Panc1 (cell line): ENCODE measurements at regions not wholly inside any gene's neighbourhood (a gene's known extent, or its start where the extent isn't known, plus 50 kb on each side); places are given as distances from the start of the nearest gene placed in this dataset.

Source experiments
- ATAC-seq: fragments of 200-7000 bp; cut with Tn5 transposase; 2 replicates; pipeline ENCODE4 v1.9.1; 2020; ENCODE audit warnings: mild to moderate bottlenecking, moderate library complexity
- BruUV-seq: library from RNA; stranded (reverse); fragments of 400-500 nt; replicated peaks from 2 replicates; lab custom pipeline; 2021; lab: Mats Ljungman, UMichigan
- CTCF ChIA-PET: fragments of 300-600 bp; sonication (Branson Sonifier 250); formaldehyde crosslinking; loops from one replicate; lab custom pipeline; 2022; ENCODE audit warnings: antibody characterized with exemption; lab: Charles Lee
- POLR2A ChIA-PET: fragments of 300-600 bp; sonication (Branson Sonifier 250); formaldehyde crosslinking; loops from one replicate; lab custom pipeline; 2022; ENCODE audit warnings: antibody characterized with exemption; lab: Charles Lee
- DNase-seq: peaks from one replicate; pipeline ENCODE4 v3.0.0-alpha.2; 2010; ENCODE audit warnings: low read depth, low spot score
- H3K27ac ChIP-seq: 2 replicates; pipeline ENCODE4 v1.5.1; 2011; ENCODE audit warnings: mild to moderate bottlenecking, low read length, inconsistent platforms
- H3K27me3 ChIP-seq: fragments of 200-500 bp; sonication (Bioruptor generic); 2 replicates; pipeline ENCODE4 v1.6.0; 2014; ENCODE audit warnings: low read length, inconsistent platforms; ENCODE audit not compliant: control insufficient read depth, insufficient read depth
- H3K36me3 ChIP-seq: fragments of 200-500 bp; sonication (Bioruptor generic); 2 replicates; pipeline ENCODE4 v1.5.1; 2014; ENCODE audit warnings: inconsistent platforms, mild to moderate bottlenecking, low read length, moderate library complexity; ENCODE audit not compliant: control insufficient read depth, insufficient read depth
- H3K4me1 ChIP-seq: 2 replicates; pipeline ENCODE4 v1.5.1; 2011; ENCODE audit warnings: inconsistent platforms, mild to moderate bottlenecking, low read length, moderate library complexity; ENCODE audit not compliant: control insufficient read depth, insufficient read depth
- H3K4me3 ChIP-seq, 2 experiments: 2 replicates each; pipeline ENCODE4 v1.5.1; 2011 to 2012; ENCODE audit warnings: low read depth in 2 of 2, low read length in 2 of 2, mild to moderate bottlenecking in 2 of 2, inconsistent platforms in 1 of 2, moderate library complexity in 1 of 2
- H3K9me3 ChIP-seq: fragments of 200-500 bp; sonication (Bioruptor generic); 2 replicates; pipeline ENCODE4 v1.5.1; 2014; ENCODE audit warnings: low read depth, mild to moderate bottlenecking, inconsistent platforms, low read length, moderate library complexity; ENCODE audit not compliant: control insufficient read depth, insufficient read depth
- POLR2AphosphoS5 ChIP-seq: IDR thresholded peaks from 2 replicates; pipeline ENCODE4 v1.6.1; 2012; ENCODE audit warnings: mild to moderate bottlenecking, low read depth, low read length, moderate library complexity
- SIN3A ChIP-seq: IDR thresholded peaks from 2 replicates; pipeline ENCODE4 v1.6.1; 2012; ENCODE audit warnings: low read depth, mild to moderate bottlenecking, low read length, moderate library complexity, borderline replicate concordance; ENCODE audit not compliant: insufficient read depth
- TCF7L2 ChIP-seq: IDR thresholded peaks from 2 replicates; pipeline ENCODE4 v1.6.1; 2011; ENCODE audit warnings: mild to moderate bottlenecking, low read depth, low read length, inconsistent platforms
- in situ Hi-C: cut with HindIII; loops from 2 replicates; pipeline ENCODE4 v1.10.0; 2016; ENCODE audit warnings: low sequenced_read_pairs, low pct_unique_long_range_greater_than_20kb
- intact Hi-C: fragments of 100-400 bp; cut with micrococcal nuclease; formaldehyde crosslinking; loops from one replicate; pipeline ENCODE4 v1.10.0; 2022; ENCODE audit not compliant: unreplicated experiment
- TF ChIP-seq, protein P1 (sequence below), 2 experiments: IDR thresholded peaks; 2 replicates each; pipeline ENCODE4 v1.6.1; 2011 to 2012; ENCODE audit warnings: low read depth in 2 of 2, control low read depth in 1 of 2, low read length in 1 of 2, mild to moderate bottlenecking in 1 of 2, moderate library complexity in 1 of 2; ENCODE audit not compliant: insufficient read depth in 1 of 2
- TF ChIP-seq, protein P2 (sequence below): fragments of 450-650 bp; IDR thresholded peaks from 2 replicates; pipeline ENCODE4 v1.5.1; 2017; ENCODE audit warnings: mild to moderate bottlenecking

- Histone ChIP-seq H3K27ac (no peak overlapping the region), H3K27me3 (no peaks in the 10 kb centered on the region), H3K36me3 (no peaks in the 10 kb centered on the region), H3K9me3 (no peaks in the 10 kb centered on the region), H3K4me3 (no peak overlapping the region), H3K4me1 (no peaks in the 10 kb centered on the region)
- POLR2A ChIA-PET, result no interaction called here
- TF ChIP-seq SIN3A, result no peak
- TF ChIP-seq, protein P1, sequence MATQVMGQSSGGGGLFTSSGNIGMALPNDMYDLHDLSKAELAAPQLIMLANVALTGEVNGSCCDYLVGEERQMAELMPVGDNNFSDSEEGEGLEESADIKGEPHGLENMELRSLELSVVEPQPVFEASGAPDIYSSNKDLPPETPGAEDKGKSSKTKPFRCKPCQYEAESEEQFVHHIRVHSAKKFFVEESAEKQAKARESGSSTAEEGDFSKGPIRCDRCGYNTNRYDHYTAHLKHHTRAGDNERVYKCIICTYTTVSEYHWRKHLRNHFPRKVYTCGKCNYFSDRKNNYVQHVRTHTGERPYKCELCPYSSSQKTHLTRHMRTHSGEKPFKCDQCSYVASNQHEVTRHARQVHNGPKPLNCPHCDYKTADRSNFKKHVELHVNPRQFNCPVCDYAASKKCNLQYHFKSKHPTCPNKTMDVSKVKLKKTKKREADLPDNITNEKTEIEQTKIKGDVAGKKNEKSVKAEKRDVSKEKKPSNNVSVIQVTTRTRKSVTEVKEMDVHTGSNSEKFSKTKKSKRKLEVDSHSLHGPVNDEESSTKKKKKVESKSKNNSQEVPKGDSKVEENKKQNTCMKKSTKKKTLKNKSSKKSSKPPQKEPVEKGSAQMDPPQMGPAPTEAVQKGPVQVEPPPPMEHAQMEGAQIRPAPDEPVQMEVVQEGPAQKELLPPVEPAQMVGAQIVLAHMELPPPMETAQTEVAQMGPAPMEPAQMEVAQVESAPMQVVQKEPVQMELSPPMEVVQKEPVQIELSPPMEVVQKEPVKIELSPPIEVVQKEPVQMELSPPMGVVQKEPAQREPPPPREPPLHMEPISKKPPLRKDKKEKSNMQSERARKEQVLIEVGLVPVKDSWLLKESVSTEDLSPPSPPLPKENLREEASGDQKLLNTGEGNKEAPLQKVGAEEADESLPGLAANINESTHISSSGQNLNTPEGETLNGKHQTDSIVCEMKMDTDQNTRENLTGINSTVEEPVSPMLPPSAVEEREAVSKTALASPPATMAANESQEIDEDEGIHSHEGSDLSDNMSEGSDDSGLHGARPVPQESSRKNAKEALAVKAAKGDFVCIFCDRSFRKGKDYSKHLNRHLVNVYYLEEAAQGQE (IDR thresholded peaks at IDR 0.05; ENCODE audit: insufficient read depth in 1 of 2, low read depth in 2 of 2, low read length in 1 of 2), result no peak
- TF ChIP-seq POLR2AphosphoS5, result no peak
- TF ChIP-seq, protein P2, sequence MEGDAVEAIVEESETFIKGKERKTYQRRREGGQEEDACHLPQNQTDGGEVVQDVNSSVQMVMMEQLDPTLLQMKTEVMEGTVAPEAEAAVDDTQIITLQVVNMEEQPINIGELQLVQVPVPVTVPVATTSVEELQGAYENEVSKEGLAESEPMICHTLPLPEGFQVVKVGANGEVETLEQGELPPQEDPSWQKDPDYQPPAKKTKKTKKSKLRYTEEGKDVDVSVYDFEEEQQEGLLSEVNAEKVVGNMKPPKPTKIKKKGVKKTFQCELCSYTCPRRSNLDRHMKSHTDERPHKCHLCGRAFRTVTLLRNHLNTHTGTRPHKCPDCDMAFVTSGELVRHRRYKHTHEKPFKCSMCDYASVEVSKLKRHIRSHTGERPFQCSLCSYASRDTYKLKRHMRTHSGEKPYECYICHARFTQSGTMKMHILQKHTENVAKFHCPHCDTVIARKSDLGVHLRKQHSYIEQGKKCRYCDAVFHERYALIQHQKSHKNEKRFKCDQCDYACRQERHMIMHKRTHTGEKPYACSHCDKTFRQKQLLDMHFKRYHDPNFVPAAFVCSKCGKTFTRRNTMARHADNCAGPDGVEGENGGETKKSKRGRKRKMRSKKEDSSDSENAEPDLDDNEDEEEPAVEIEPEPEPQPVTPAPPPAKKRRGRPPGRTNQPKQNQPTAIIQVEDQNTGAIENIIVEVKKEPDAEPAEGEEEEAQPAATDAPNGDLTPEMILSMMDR, result no peak
- no peak for TF ChIP-seq TCF7L2
- CTCF ChIA-PET, result no interaction called here
- DNase-seq (no peak), ATAC-seq (no peak)
- intact Hi-C loops, result no loop called here
- in situ Hi-C loops, result no loop called here
- BruUV-seq, result no TSS peak
Measured at GRCh38 chr5:20466512-20466911, 478.5 kb upstream of the CDH18 start.

GRCh38 chr5:20463206-20463605 lies 475.2 kb upstream of the CDH18 start:
- H3K36me3 ChIP-seq, result no peaks in the 10 kb centered on the region
- H3K4me3 ChIP-seq, result no peak overlapping the region
- H3K4me1 ChIP-seq, result no peaks in the 10 kb centered on the region
- DNase-seq (no peak), ATAC-seq (no peak)
- no TSS peak for BruUV-seq
- ChIA-PET CTCF (no interaction called here), POLR2A (no interaction called here)
- intact Hi-C loops, result no loop called here
- in situ Hi-C loops, result no loop called here
- no peaks in the 10 kb centered on the region for H3K27me3 ChIP-seq
- H3K9me3 ChIP-seq, result no peaks in the 10 kb centered on the region
- H3K27ac ChIP-seq, result no peak overlapping the region
- TF ChIP-seq POLR2AphosphoS5 (no peak), SIN3A (no peak), TCF7L2 (no peak)
- TF ChIP-seq, protein P2, result no peak
- TF ChIP-seq, protein P1 (IDR thresholded peaks at IDR 0.05; ENCODE audit: insufficient read depth in 1 of 2, low read depth in 2 of 2, low read length in 1 of 2), result no peak
